HG03520 (cell line): ENCODE measurements at regions not wholly inside any gene's neighbourhood (a gene's known extent, or its start where the extent isn't known, plus 50 kb on each side); places are given as distances from the start of the nearest gene placed in this dataset.
"Not testable (repeated sequence)": the region's sequence is repeated elsewhere in the genome, so short reads cannot be mapped to it uniquely, and the experiment has no call there.

ENCODE experiments used
- ATAC-seq: cut with Tn5 transposase; IDR thresholded peaks from one replicate; pipeline ENCODE4 v1.9.1; 2021; ENCODE audit warnings: mild to moderate bottlenecking, moderate library complexity; ENCODE audit not compliant: unreplicated experiment

DNA sequence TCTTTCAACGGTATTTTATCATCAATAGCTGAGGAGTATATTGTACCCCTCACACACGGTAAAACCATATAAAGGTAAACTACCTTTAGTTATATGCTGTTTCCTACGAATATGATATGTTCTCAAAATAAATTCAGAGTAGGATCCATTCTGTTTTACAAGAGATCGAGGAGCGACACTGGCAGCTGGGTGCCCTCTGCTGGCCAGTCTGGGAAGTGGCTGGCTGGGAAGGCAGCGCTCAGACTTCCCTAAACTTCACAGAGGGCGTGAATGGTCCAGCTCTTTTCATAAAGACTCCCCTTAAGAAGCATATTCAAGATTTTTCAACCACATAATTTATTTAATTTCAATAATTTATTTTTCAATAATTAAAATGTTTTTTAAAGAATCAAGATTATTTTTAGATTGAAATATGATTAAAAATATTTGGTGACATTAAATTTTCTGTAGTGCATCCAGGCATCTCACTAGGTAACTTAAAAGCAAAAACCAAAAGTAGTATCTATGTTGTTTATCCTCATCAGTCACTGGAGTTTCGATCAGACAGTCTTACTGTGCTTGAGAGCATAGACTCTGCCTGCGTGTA is 187.5 kb upstream of the PDE10A start:
- peak; percentile 88 for ATAC-seq

DNA sequence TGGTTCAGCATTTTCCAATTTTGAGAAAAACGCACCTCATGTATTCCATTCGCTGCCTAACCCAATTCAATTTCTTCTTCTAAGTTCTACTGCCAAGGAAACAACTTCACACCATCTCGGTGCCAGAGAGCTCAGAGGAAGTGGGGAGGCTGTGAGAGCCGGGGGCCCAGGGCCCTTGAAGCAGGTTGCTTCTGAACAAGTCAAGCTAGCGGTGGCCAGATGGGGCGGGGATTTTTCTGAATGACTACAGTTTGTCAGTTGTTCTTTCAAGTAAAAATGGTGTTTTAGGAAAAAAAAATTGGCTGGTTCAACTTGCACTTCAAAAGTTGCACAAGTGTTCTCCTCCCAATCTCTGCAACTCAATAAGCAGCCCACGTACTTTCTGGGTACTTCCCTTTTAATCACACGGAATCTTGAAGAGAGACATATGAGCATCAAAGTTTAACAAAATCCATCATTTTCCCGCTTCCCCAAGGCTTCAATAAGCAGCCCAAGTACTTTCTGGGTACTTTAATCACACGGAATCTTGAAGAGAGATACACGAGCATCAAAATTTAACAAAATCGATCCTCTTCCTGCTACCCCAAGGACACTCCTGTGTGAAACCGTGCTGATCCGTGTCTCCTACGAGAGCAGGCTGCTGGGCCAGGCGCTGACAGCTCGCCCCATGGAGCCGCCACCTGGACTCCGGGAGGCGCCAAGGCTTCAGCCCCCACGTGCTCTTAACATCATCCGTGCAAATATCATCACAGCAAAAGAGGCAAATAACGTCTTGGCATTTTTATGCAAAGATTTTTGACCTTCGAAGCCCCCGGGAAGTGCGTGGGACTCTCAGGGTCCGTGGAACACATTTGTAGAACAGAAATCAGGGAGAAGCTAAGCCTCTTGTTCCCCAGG is 186.7 kb upstream of the PDE10A start:
- ATAC-seq = no peak

DNA sequence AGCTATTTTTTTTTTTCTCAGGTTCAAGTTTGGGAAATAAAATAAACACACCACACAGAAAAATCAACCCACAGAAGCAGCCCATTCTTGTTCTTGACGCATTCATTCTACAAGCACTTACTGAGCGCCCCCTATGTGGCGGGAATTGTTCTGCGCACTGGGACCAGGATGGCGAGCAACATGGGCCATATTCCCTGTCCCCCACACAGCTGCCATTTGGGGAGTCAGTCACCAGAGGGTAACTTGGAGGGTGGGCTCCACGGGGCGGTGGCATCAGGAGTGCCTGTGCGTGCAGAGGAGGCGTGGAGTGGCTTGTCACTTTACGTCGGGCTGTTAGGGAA is 185.0 kb upstream of the PDE10A start:
- no peak for ATAC-seq

DNA sequence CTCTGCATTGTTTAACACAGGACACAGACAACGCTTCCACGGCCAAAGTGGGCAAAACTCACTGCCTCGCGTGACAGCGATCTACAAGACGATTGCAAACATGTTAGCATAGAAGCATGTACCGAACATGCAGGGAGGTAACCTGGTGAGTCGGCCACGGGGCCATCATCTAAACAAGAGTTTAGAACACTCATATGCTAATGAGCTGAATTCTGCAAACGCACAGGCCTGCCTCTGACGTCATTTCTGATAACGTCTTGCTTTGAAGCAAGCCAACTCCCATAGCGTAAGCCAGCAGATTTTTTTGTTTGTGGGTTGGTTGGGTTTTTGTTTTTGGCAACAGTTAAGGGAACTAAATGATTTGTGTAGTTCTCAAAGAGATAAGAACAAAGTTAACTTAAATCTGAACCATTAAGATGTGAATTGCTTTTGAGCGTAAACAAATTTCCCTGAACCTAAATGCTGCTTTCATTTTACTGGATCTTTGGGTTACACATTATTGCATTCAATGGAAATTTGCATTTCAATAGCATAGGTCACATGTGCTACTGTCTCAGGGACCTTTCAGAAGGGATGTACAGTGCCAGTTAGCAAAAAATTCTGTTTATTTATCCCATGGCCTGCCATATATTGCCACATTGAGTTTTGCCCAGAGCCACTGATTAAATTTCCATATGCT is 184.5 kb upstream of the PDE10A start:
- ATAC-seq = no peak

DNA sequence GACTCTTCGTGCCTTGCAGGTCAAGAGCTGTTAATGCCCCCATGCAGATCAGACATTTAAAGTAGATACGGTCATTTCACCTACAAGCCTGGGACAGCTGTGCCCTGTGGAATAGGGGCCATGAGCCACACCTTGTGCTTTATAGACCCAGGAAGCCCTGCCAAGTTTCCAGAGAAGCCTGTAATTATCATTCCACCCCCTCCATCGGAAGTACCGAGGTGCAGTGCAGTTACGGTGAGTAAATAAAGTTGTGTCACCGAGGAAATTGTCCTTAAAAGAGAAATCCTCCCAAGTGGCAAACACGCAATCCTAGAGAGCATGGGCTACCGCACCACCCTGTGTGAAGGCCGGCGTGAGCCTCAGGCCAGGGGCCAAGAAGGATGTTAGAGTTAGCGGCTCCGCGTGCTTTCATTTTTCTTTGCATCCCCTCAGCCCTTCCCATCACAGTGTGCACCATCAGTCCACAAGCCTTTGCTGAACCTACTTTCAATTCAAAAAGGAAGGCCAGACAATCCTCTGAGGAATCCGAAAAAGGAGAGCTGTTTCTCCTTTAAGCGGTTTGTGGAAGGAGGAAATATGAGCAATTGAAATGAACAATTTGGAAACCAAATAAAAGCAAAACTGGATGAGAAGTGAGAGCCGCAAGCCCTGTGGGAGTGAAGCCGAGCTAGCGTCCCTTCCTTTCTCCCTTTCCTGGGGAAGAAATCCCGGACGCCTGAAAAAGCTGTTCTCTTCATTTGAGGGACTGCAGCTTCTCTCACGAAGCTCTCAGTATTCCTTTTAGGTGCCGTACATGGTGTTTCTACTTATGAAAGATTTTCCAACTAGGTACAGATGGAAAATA is 183.3 kb upstream of the PDE10A start:
- no peak for ATAC-seq

DNA sequence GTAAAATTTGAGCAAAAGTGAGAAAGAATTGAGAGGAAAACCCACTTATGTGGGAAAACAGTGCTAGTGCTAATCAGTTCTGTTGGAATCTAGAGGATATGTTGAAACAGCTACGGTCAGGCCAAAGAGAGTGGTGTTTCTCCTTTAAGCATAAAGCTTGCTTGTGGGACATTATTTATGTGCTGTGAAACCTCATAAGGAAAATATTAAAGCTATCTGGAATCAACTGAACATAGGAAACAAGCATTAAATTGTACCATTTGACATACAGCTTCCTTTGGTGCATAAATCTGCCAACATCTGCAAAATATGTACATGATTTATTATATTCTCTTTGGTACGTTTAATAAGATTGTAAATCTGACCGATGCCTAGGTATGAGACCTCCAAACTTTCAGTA is 182.5 kb upstream of the PDE10A start:
- ATAC-seq = no peak

DNA sequence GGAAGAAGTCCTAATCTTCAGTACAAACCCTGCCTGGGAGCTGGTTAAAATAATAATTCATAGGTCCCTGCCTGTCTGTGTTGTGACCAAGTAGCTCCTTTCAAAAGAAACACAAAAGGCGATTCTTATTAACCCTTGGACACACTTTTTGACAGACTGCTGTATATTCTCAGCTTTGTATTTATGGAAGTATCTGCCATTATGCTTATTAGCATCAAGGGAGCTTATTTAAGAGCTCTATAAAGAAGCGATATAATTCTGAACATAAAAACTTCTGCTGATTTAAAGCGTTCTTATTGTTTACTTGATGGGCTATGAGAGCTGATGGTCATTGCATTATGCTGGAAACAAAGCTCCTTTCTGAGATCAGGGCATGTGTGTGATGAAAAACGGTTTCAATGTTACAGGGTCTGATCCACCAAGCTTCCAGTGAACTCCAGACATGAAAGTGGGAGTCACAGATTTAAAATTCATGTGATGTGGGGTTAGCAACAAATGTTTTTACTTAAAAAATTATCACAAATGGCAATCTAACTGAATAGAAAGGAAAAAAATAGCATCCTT is 181.8 kb upstream of the PDE10A start:
- no peak for ATAC-seq

DNA sequence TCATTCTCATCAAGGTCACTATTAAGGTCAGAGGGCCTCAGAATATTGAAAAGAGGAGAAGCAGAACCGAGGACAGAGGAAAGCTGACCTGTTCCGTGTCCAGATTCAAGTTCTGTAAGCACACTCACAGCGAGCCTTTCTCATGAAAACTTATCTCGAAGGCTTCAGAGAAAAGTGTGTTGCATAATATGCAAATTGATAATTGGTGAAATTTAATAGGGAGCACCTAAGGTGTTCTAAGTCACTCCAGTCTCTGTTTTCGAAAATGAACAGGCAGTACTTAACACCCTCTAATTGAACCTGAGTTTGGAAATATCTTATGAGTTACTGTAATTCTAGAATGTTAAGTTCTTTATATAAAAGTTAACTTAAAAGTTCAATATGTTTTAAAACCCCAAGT is 181.2 kb upstream of the PDE10A start:
- ATAC-seq = no peak

DNA sequence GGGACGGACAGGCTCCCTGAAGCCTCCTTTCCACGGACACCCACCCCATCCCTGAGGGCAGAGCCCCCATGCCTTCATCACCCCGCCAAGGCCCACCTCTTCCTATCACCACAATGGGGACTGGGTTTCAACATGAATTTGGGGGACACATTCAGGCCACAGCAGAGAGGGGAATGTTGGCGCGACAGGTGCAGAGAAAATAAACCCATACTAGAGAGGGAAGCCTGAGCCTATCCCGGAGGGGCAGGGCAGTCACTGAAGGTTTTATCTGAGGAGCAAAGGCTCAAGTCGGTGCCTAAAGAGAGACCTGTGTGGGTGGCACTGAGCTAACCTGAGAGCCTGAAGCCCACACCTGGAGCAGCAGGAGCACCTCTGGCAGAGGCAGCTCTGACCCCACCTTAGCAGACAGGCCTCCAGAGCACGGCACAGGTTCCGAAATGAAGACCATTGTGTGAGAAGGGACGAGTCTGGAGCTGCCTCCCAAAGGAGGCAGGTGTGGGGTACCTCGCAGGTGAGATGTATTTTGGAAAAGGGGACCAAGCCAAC is 180.6 kb upstream of the PDE10A start:
- no peak for ATAC-seq

DNA sequence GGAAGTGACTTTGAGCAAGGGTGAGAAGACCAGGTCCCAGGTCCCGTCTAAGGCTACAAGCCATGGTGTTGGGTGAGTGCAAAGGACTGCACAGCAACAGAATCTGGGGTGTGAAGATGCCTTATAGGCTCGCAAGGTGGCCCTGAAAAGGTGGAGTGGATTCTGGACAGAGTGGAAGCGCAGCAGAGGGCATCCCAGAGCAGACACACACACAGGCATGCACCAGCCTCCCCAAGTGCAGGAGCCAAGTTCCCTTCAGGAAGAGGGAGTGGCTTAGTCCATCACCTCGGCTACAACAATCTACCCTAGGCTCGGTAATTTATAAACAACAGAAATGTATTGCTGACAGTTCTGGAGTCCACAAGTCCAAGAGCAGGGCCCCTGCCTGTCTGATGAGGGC is 180.1 kb upstream of the PDE10A start:
- ATAC-seq = no peak

DNA sequence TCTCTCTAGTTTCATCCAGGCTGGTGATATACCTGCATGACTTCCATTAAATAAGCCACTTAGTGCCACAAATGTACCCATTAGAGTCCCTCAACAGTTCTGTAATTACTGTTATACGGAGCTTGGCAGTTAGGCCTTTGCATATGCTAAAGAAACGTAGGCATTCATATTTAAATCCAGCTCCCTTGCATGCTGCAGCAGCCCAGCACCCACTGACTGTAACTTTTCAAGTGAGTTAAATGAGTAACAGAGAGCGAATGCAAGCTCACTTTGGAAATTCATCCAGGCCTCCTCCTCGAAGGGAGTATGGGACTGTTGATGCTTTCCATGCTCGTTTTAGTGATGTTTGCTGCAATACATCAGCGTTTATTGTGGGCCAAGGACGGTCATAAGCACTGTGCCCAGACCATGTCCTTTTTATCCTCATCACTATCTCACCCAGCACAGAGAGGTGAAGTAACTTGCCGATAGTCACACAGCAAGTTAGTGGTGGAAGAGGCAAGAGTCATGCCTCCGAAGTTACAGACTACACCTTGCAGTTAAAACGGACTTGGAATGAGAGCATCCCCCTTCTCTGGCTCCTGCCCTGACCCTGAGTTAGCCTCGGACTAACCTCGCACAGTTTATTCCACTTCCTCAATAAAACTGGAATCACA is 179.4 kb upstream of the PDE10A start:
- ATAC-seq = no peak

DNA sequence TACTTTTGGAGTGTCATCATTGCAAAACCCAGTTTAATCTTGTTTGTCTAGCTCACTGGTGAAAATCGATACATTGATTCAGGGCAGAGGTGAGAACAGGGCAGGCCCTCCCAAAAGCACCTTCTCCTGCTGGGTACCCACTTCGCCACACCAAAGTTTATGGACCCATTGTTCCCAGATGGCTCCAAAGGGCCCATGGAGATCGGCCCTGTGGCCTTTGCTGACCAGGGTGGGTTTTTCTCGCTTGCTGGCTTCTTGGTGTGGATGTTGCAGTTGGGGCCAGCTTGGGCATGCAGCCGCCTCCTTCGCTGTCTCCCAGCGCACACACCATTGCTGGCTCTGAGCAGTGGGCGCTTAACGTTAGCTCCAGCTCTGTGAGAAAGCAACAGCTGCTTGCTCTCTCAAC is 178.1 kb upstream of the PDE10A start:
- ATAC-seq = no peak

DNA sequence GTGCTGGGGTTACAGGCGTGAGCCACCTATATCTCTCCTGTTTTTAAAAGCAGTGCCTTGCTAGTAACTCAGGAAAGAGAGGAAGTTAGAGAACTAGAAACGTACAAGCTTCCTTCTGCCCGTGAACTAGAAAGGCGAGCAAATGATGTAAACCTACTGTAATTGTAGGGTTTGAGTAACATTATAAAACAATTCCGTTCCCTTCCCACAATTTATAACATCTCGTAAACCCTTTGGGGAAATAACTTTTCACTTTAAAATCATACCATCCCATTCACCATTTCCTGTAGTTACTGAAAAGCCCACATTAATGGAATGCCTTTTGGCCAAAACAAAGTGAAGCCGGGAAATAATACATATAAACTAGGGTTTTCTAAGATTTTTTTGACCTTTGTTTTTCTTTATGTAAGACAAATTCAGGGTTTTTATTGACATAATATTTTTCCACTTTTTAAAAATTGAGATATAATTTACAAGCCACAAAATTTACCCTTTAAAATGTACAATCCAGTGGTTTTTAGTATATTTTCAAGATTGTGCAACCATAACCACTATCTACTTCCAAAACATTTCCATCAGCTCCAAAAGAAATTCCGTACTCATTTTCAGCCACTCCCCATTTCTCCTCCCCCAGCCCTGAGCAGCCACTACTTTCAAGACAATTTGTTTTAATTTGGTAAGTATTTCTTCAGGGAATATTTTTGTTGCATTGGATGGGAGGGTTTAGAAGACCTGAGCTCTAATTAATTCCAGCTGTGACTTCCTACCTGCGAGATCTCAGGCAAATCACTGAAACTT is 175.1 kb upstream of the PDE10A start:
- no peak for ATAC-seq

DNA sequence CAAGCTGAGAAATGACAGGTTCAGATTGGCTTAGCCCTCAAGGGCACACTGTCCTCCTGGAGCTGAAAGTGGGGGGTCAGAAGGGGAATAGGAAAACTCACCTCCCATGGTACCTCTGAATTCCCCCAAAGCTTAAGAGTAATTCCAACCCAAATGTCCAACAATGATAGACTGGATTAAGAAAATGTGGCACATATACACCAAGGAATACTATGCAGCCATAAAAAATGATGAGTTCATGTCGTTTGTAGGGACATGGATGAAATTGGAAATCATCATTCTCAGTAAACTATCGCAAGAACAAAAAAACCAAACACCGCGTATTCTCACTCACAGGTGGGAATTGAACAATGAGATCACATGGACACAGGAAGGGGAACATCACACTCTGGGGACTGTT is 173.6 kb upstream of the PDE10A start:
- not testable (repeated sequence) for ATAC-seq

DNA sequence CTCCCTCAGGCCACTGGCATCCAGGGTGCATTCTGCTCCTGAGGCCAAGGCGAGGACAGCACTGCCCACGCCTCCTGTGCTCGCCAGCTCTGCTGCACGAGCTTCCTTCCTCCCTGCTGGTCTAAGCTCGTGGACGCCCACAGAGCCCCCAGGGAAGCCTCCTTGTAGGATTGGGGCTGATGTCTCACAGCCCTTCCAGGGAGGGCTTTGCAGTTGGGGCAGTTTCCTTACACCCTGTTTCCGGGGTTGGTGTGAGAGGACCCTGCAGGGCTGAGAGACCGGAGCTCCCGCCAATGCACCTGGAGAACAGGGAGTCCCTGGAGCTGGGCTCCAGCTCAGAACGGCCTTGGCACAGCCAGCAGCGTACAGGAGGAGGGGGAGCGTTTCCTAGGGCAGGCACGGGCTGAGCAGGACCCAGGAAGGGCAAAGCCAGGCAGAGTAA is 172.4 kb upstream of the PDE10A start:
- no peak for ATAC-seq

DNA sequence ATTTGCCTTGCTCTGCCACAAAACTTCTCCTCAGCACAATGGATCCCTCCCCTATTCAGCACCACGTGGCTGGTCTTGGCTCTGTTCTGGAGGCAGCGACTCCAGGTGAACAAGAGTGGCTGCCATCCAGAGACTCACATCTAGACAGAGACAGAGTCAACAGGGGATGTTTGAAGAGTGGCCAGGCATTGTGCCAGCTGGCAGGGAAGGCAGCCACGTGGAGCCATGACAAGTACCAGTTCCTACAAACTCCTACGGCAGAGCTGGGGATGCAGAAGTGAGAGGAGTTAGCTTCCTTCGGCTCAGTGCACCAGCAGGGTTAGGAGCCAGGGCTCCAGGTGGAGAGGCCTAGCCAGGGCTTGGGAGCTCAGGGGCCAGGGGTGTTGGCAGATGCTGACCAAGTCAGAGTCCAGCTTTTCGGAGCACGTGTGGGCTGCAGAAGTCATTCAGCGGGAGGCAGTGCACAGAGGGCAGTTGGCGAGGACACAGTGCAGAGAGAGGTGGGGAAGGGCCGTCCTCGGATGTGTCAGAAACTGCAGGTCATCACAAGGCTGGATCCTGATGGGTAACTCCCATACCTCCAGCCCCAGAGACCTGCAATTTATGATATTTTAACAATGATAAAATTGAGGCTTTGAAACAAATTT is 171.7 kb upstream of the PDE10A start:
- no peak for ATAC-seq

DNA sequence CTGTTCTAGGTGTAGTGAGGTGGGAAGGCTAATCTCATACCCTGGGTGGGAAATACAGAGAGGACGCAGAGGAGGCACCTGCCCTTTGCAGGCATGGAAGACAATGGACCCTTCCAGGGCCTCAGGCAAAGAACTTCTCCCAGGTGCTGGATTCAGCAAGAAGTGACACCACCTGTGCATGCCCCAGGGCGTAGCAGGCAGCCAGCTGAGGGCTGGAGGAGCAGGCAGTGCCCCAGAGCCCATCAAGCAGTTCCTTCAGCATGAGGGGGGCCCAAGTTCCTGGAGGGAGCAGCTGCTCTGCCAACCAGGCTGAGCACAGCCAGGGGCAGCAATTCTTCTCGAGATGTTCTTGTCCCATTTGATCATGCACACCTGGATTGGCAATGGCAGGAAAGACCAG is 170.3 kb upstream of the PDE10A start:
- ATAC-seq = no peak

DNA sequence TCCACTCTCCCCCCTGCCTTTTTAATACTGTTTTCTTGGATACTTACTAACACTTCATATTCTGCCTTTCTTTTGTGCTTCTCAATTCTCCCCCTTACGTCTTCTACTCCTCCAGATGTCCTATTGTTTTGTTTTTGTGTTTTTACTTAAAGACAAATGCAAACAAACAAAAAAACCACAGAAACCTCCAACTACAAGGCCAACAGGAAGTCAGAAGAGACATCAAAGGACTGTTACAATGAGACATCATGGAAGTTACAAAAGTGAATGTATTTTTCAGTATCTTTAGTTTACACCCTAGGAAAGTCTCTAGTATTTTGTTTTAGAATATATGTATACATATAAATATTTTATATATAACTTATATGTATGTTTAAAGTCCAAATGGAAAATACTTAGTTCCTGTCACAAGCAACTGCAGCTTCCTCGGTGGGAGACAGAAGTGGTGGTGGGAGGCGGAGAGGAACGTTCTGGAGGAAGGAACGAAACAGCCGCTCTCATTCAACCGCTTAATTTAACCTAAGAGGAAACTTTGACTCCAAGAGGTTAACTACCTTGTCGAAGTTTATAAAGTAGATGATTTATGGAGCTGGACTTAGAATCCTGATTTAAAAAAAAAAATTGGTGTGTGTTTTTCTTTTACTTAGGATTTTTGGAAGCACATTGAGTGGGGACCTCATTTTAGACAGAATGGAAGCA is 168.9 kb upstream of the PDE10A start:
- no peak for ATAC-seq
